OCI-LY7 (cell line): ENCODE measurements at regions not wholly inside any gene's neighbourhood (a gene's known extent, or its start where the extent isn't known, plus 50 kb on each side); places are given as distances from the start of the nearest gene placed in this dataset.

Source experiments
- CTCF ChIP-seq: fragments of 200-600 bp; sonication (generic); conservative IDR thresholded peaks from 2 replicates; pipeline ENCODE4 v1.5.1; 2014; ENCODE audit warnings: mild to moderate bottlenecking, antibody characterized with exemption, low read length, moderate library complexity, mixed read lengths
- EZH2phosphoT487 ChIP-seq: fragments of 200-600 bp; sonication (generic); IDR thresholded peaks from 2 replicates; pipeline ENCODE4 v1.6.1; 2018; ENCODE audit warnings: low read depth, borderline replicate concordance, mild to moderate bottlenecking, mixed run types, antibody characterized with exemption, low read length, moderate library complexity, mixed read lengths

- TF ChIP-seq EZH2phosphoT487: no peak
- TF ChIP-seq CTCF: no peak
These were observed 469.4 kb downstream of the RASEF start for GRCh38 chr9:82593501-82593900.
